HS-27A (cell line): ENCODE measurements at regions not wholly inside any gene's neighbourhood (a gene's known extent, or its start where the extent isn't known, plus 50 kb on each side); places are given as distances from the start of the nearest gene placed in this dataset.

Experiments
- DNase-seq: peaks from one replicate; pipeline ENCODE4 v3.0.0-alpha.2; 2012; ENCODE audit warnings: low read depth, missing footprints

- no peak for DNase-seq
Observed at GRCh38 chr2:236745420-236746210, 176.0 kb downstream of the ACKR3 start.

GRCh38 chr2:236746833-236747232 lies 177.2 kb downstream of the ACKR3 start:
- no peak for DNase-seq

- DNase-seq = no peak
Observed at GRCh38 chr2:236747426-236747825, 177.8 kb downstream of the ACKR3 start.

- no peak for DNase-seq
Observed at GRCh38 chr2:236747925-236748324, 178.3 kb downstream of the ACKR3 start.

- DNase-seq = no peak
Observed at GRCh38 chr2:236748385-236748784, 178.8 kb downstream of the ACKR3 start.

- DNase-seq = no peak
Observed at GRCh38 chr2:236748801-236749200, 179.2 kb downstream of the ACKR3 start.

GRCh38 chr2:236749346-236749745 lies 179.7 kb downstream of the ACKR3 start:
- DNase-seq = no peak

- DNase-seq = no peak
Observed at GRCh38 chr2:236752096-236752495, 182.5 kb downstream of the ACKR3 start.

- no peak for DNase-seq
Observed at GRCh38 chr2:236753606-236754270, 184.1 kb downstream of the ACKR3 start.

- DNase-seq = no peak
Observed at GRCh38 chr2:236754271-236754944, 184.8 kb downstream of the ACKR3 start.

GRCh38 chr2:236755278-236755840 lies 185.7 kb downstream of the ACKR3 start:
- no peak for DNase-seq

GRCh38 chr2:236758406-236758805 lies 188.8 kb downstream of the ACKR3 start:
- no peak for DNase-seq

GRCh38 chr2:236760246-236760645 lies 190.6 kb downstream of the ACKR3 start:
- DNase-seq = no peak

GRCh38 chr2:236761358-236761757 lies 191.7 kb downstream of the ACKR3 start:
- no peak for DNase-seq

- no peak for DNase-seq
Observed at GRCh38 chr2:236762628-236763027, 193.0 kb downstream of the ACKR3 start.

- DNase-seq = no peak
Observed at GRCh38 chr2:236763857-236764256, 194.2 kb downstream of the ACKR3 start.

- no peak for DNase-seq
Observed at GRCh38 chr2:236764716-236765115, 195.1 kb downstream of the ACKR3 start.

GRCh38 chr2:236765478-236765877 lies 195.9 kb downstream of the ACKR3 start:
- no peak for DNase-seq

GRCh38 chr2:236766850-236767249 lies 197.2 kb downstream of the ACKR3 start:
- no peak for DNase-seq

GRCh38 chr2:236767941-236768340 lies 198.3 kb downstream of the ACKR3 start:
- no peak for DNase-seq

- DNase-seq = no peak
Observed at GRCh38 chr2:236768393-236769140, 198.9 kb downstream of the ACKR3 start.
